HEK293T (cell line): ENCODE measurements at regions not wholly inside any gene's neighbourhood (a gene's known extent, or its start where the extent isn't known, plus 50 kb on each side); places are given as distances from the start of the nearest gene placed in this dataset.

Experiments used
- CTCF ChIA-PET: fragments of 350-600 bp; formaldehyde crosslinking; extraction: SDS; loops from one replicate; lab custom pipeline; 2021; ENCODE audit warnings: antibody characterized with exemption, inconsistent platforms; lab: Yijun Ruan, JAX
- POLR2A ChIA-PET: fragments of 350-600 bp; formaldehyde crosslinking; extraction: SDS; loops from one replicate; lab custom pipeline; 2020; ENCODE audit warnings: antibody characterized with exemption, inconsistent platforms; lab: Yijun Ruan, JAX
- DNase-seq: peaks from one replicate; pipeline ENCODE4 v3.0.0; 2012; ENCODE audit warnings: mixed read lengths; ENCODE audit errors: extremely low spot score
- ARNT ChIP-seq: fragments of 450-650 bp; IDR thresholded peaks from 2 replicates; pipeline ENCODE4 v1.6.1; 2017; ENCODE audit warnings: mild to moderate bottlenecking
- BHLHE40 ChIP-seq: fragments of 450-650 bp; IDR thresholded peaks from 2 replicates; pipeline ENCODE4 v1.6.1; 2016; ENCODE audit warnings: mild to moderate bottlenecking, moderate library complexity, borderline replicate concordance
- CTBP1 ChIP-seq: fragments of 450-650 bp; IDR thresholded peaks from 2 replicates; pipeline ENCODE4 v1.6.1; 2016; ENCODE audit warnings: borderline replicate concordance
- ELF4 ChIP-seq: fragments of 450-650 bp; IDR thresholded peaks from 2 replicates; pipeline ENCODE4 v1.6.1; 2017; ENCODE audit warnings: antibody characterized with exemption
- FOXA1 ChIP-seq: fragments of 450-650 bp; IDR thresholded peaks from 2 replicates; pipeline ENCODE4 v1.6.1; 2016; ENCODE audit warnings: mild to moderate bottlenecking
- FOXK2 ChIP-seq: fragments of 450-650 bp; IDR thresholded peaks from 2 replicates; pipeline ENCODE4 v1.6.1; 2016; ENCODE audit warnings: mild to moderate bottlenecking
- FOXM1 ChIP-seq: fragments of 450-650 bp; IDR thresholded peaks from 2 replicates; pipeline ENCODE4 v1.6.1; 2017; ENCODE audit warnings: mild to moderate bottlenecking, borderline replicate concordance
- HDGF ChIP-seq: fragments of 450-650 bp; IDR thresholded peaks from 2 replicates; pipeline ENCODE4 v1.6.1; 2017; ENCODE audit warnings: antibody characterized with exemption, borderline replicate concordance
- L3MBTL2 ChIP-seq: fragments of 450-650 bp; conservative IDR thresholded peaks from 2 replicates; pipeline ENCODE4 v1.6.1; 2016; ENCODE audit warnings: mild to moderate bottlenecking
- LEF1 ChIP-seq: fragments of 450-650 bp; IDR thresholded peaks from 2 replicates; pipeline ENCODE4 v1.6.1; 2017; ENCODE audit warnings: mild to moderate bottlenecking, borderline replicate concordance
- NFRKB ChIP-seq: fragments of 450-650 bp; IDR thresholded peaks from 2 replicates; pipeline ENCODE4 v1.6.1; 2016; ENCODE audit warnings: mild to moderate bottlenecking, moderate library complexity
- SP1 ChIP-seq: fragments of 450-650 bp; IDR thresholded peaks from 2 replicates; pipeline ENCODE4 v1.6.1; 2017
- SUZ12 ChIP-seq: fragments of 450-650 bp; IDR thresholded peaks from 2 replicates; pipeline ENCODE4 v1.6.1; 2016; ENCODE audit warnings: mild to moderate bottlenecking
- TARDBP ChIP-seq: fragments of 450-650 bp; IDR thresholded peaks from 2 replicates; pipeline ENCODE4 v1.6.1; 2016
- ZNF384 ChIP-seq: fragments of 450-650 bp; IDR thresholded peaks from 2 replicates; pipeline ENCODE4 v1.6.1; 2016
- TF ChIP-seq, protein P1 (sequence below): fragments of 450-650 bp; IDR thresholded peaks from 2 replicates; pipeline ENCODE4 v1.6.1; 2016

GRCh38 chr7:116327752-116328151 is 117.4 kb downstream of the TES start:
- DNase-seq: no peak
- ChIA-PET POLR2A (no interaction called here), CTCF (no interaction called here)
- TF ChIP-seq SUZ12: no peak
- TF ChIP-seq NFRKB: no peak
- TF ChIP-seq ZNF384: no peak
- TF ChIP-seq HDGF: no peak
- no peak for TF ChIP-seq CTBP1
- TF ChIP-seq FOXM1: no peak
- TF ChIP-seq FOXK2: no peak
- TF ChIP-seq TARDBP: no peak
- no peak for TF ChIP-seq LEF1
- TF ChIP-seq, protein P1, sequence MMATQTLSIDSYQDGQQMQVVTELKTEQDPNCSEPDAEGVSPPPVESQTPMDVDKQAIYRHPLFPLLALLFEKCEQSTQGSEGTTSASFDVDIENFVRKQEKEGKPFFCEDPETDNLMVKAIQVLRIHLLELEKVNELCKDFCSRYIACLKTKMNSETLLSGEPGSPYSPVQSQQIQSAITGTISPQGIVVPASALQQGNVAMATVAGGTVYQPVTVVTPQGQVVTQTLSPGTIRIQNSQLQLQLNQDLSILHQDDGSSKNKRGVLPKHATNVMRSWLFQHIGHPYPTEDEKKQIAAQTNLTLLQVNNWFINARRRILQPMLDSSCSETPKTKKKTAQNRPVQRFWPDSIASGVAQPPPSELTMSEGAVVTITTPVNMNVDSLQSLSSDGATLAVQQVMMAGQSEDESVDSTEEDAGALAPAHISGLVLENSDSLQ: no peak
- no peak for TF ChIP-seq ELF4
- no peak for TF ChIP-seq FOXA1
- TF ChIP-seq BHLHE40: no peak
- TF ChIP-seq SP1: no peak

GRCh38 chr7:116328161-116328560 is 117.8 kb downstream of the TES start:
- CTCF ChIA-PET: no interaction called here
- TF ChIP-seq ARNT (no peak), ZNF384 (no peak), FOXA1 (no peak), FOXK2 (no peak), HDGF (no peak), LEF1 (no peak), L3MBTL2 (no peak), TARDBP (no peak), FOXM1 (no peak), SP1 (no peak), BHLHE40 (no peak), ELF4 (no peak), SUZ12 (no peak), CTBP1 (no peak)
- TF ChIP-seq, protein P1: no peak
- no peak for DNase-seq
- POLR2A ChIA-PET: no interaction called here

- no peak for TF ChIP-seq LEF1
- no peak for TF ChIP-seq ELF4
- TF ChIP-seq FOXA1: no peak
- no peak for TF ChIP-seq L3MBTL2
- TF ChIP-seq ARNT: no peak
- TF ChIP-seq BHLHE40: no peak
- TF ChIP-seq SP1: no peak
- TF ChIP-seq CTBP1: no peak
- TF ChIP-seq SUZ12: no peak
- TF ChIP-seq FOXK2: no peak
- CTCF ChIA-PET: no interaction called here
- DNase-seq: no peak
- POLR2A ChIA-PET: interaction anchor here (1.0 kb wide), 1 partner anchor 196 kb away, joined by 3 read pairs; no protein-coding TSS in a partner anchor
Measured at GRCh38 chr7:116329686-116330503, 119.6 kb downstream of the TES start.

GRCh38 chr7:116331020-116331419 is 120.7 kb downstream of the TES start:
- ChIA-PET POLR2A (no interaction called here), CTCF (no interaction called here)

DNA sequence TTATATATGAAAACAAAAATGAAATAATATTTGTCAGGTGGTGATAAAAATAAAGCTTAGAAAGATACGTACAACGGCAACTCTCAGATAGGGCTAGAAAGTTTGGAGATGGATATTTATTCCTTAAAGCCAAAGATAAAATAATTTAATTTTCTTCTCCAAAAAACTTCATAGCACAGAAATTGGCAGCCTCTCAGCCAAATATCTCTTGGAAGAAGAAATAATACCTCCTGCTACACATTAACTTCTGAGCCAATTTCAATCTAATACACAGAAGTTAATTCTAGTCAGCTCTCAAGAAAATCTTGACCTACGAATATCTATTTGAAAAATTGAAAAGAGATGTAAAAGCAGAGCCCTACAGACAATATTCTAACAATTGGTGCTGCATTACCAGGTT is 122.4 kb downstream of the TES start:
- TF ChIP-seq FOXM1 (no peak), L3MBTL2 (no peak), ARNT (no peak), TARDBP (no peak), LEF1 (no peak), NFRKB (no peak), CTBP1 (no peak), FOXA1 (no peak), BHLHE40 (no peak), SUZ12 (no peak), SP1 (no peak), FOXK2 (no peak), ELF4 (no peak), HDGF (no peak), ZNF384 (no peak)
- TF ChIP-seq, protein P1: no peak
- DNase-seq: no peak
- ChIA-PET CTCF (no interaction called here), POLR2A (no interaction called here)

More at GRCh38 chr7:116331020-116331419, 120.7 kb downstream of the TES start:
- no peak for DNase-seq
- TF ChIP-seq L3MBTL2: no peak
- TF ChIP-seq FOXA1: no peak
- no peak for TF ChIP-seq NFRKB
- no peak for TF ChIP-seq HDGF
- TF ChIP-seq, protein P1: no peak
- TF ChIP-seq ZNF384: no peak
